ENCODE measurements at regions not wholly inside any gene's neighbourhood (a gene's known extent, or its start where the extent isn't known, plus 50 kb on each side); places are given as distances from the start of the nearest gene placed in this dataset.
"Not testable (repeated sequence)": the region's sequence is repeated elsewhere in the genome, so short reads cannot be mapped to it uniquely, and the experiment has no call there.

DNA sequence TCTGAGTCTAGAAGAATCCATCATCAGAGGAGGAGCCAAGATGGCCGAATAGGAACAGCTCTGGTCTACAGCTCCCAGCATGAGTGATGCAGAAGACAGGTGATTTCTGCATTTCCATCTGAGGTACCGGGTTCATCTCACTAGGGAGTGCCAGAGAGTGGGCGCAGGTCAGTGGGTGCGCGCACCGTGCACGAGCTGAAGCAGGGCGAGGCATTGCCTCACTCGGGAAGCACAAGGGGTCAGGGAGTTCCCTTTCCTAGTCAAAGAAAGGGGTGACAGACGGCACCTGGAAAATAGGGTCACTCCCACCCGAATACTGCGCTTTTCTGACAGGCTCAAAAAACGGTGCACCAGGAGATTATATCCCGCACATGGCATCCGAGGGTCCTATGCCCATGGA is 837.5 kb downstream of the TAF11L14 start:
- not testable (repeated sequence) for TF ChIP-seq CTCF (IDR thresholded peaks at IDR 0.05; ENCODE audit: low read depth, low read length, poor library complexity, severe bottlenecking); EZH2phosphoT487 (IDR thresholded peaks at IDR 0.05; ENCODE audit: borderline replicate concordance, low read length)
